NCI-H2107 treated with DMSO at 0.1 percent for 48 hours (cell line): ENCODE measurements at regions not wholly inside any gene's neighbourhood (a gene's known extent, or its start where the extent isn't known, plus 50 kb on each side); places are given as distances from the start of the nearest gene placed in this dataset.
"Not testable (repeated sequence)": the region's sequence is repeated elsewhere in the genome, so short reads cannot be mapped to it uniquely, and the experiment has no call there.

Experiments used
- DNase-seq: peaks from one replicate; lab custom pipeline; 2025; ENCODE audit not compliant: unreplicated experiment; lab: John Stamatoyannopoulos, UW

- DNase-seq = no peak
Measured at GRCh38 chr13:74747186-74747955, 613.2 kb upstream of the KLF12 start.

GRCh38 chr13:74743992-74744391, 609.8 kb upstream of the KLF12 start:
- DNase-seq = no peak

- DNase-seq = no peak
Measured at GRCh38 chr13:74741732-74742131, 607.5 kb upstream of the KLF12 start.

- no peak for DNase-seq
Measured at GRCh38 chr13:74732736-74733385, 598.7 kb upstream of the KLF12 start.

- DNase-seq = no peak
Measured at GRCh38 chr13:74731731-74732130, 597.5 kb upstream of the KLF12 start.

- no peak for DNase-seq
Measured at GRCh38 chr13:74730556-74731331, 596.5 kb upstream of the KLF12 start.

GRCh38 chr13:74726206-74726605, 592.0 kb upstream of the KLF12 start:
- DNase-seq = no peak

GRCh38 chr13:74718232-74718842, 584.1 kb upstream of the KLF12 start:
- DNase-seq = not testable (repeated sequence)

GRCh38 chr13:74715718-74716117, 581.5 kb upstream of the KLF12 start:
- DNase-seq = no peak

GRCh38 chr13:74710006-74710405, 575.8 kb upstream of the KLF12 start:
- no peak for DNase-seq

- DNase-seq = no peak
Measured at GRCh38 chr13:74709226-74709625, 575.0 kb upstream of the KLF12 start.

- no peak for DNase-seq
Measured at GRCh38 chr13:74708629-74709028, 574.4 kb upstream of the KLF12 start.

- no peak for DNase-seq
Measured at GRCh38 chr13:74707291-74707690, 573.1 kb upstream of the KLF12 start.

- no peak for DNase-seq
Measured at GRCh38 chr13:74706801-74707200, 572.6 kb upstream of the KLF12 start.

- DNase-seq = no peak
Measured at GRCh38 chr13:74705438-74705837, 571.2 kb upstream of the KLF12 start.

- DNase-seq = no peak
Measured at GRCh38 chr13:74703855-74704387, 569.7 kb upstream of the KLF12 start.

GRCh38 chr13:74696148-74696922, 562.1 kb upstream of the KLF12 start:
- no peak for DNase-seq

GRCh38 chr13:74695021-74695800, 561.0 kb upstream of the KLF12 start:
- DNase-seq = no peak

GRCh38 chr13:74687442-74688182, 553.4 kb upstream of the KLF12 start:
- no peak for DNase-seq
